Stromal cell of bone marrow (primary cell): ENCODE measurements at regions not wholly inside any gene's neighbourhood (a gene's known extent, or its start where the extent isn't known, plus 50 kb on each side); places are given as distances from the start of the nearest gene placed in this dataset.

Experiments used
- DNase-seq: peaks from one replicate; pipeline ENCODE4 v3.0.0-alpha.2; 2012; ENCODE audit warnings: low read depth

- DNase-seq: no peak
Observed at GRCh38 chr10:25114036-25114411, 60.8 kb upstream of the GPR158 start.

- DNase-seq: no peak
Observed at GRCh38 chr10:25117757-25118156, 57.0 kb upstream of the GPR158 start.

GRCh38 chr10:25120188-25120587 lies 54.6 kb upstream of the GPR158 start:
- DNase-seq: no peak
